H1 (cell line): ENCODE measurements at regions not wholly inside any gene's neighbourhood (a gene's known extent, or its start where the extent isn't known, plus 50 kb on each side); places are given as distances from the start of the nearest gene placed in this dataset.

Experiments
- ATF3 ChIP-seq: IDR thresholded peaks from 2 replicates; pipeline ENCODE4 v1.6.1; 2011; ENCODE audit warnings: low read depth, mild to moderate bottlenecking, low read length; ENCODE audit not compliant: insufficient read depth
- BCL11A ChIP-seq, 2 experiments: IDR thresholded peaks; one replicate each; pipeline ENCODE4 v1.6.1; 2011; ENCODE audit warnings: low read depth in 2 of 2, low read length in 2 of 2, mild to moderate bottlenecking in 2 of 2
- BRCA1 ChIP-seq: IDR thresholded peaks from 2 replicates; pipeline ENCODE4 v1.6.1; 2012; ENCODE audit warnings: low read depth, low read length, improper control_type of control experiment
- CTCF ChIP-seq, 3 experiments: IDR thresholded peaks; 1 replicate in 2 of 3; 2 replicates in 1 of 3; pipeline versions ENCODE4 v1.5.1 to v1.6.1; 2011; ENCODE audit warnings: low read length in 3 of 3, mild to moderate bottlenecking in 3 of 3, inconsistent platforms in 2 of 3, low read depth in 1 of 3, moderate library complexity in 1 of 3; ENCODE audit not compliant: insufficient read depth in 1 of 3; ENCODE audit errors: control extremely low read depth in 1 of 3
- EZH2 ChIP-seq: fragments of 200-600 bp; sonication (generic); IDR thresholded peaks from 2 replicates; pipeline ENCODE4 v1.7.1; 2012; ENCODE audit warnings: low read depth, mild to moderate bottlenecking, moderate library complexity, low read length, inconsistent platforms; ENCODE audit not compliant: severe bottlenecking
- GABPA ChIP-seq: IDR thresholded peaks from 2 replicates; pipeline ENCODE4 v1.6.1; 2011; ENCODE audit warnings: mild to moderate bottlenecking, low read length, moderate library complexity, borderline replicate concordance; ENCODE audit not compliant: insufficient read depth
- POLR2A ChIP-seq, 2 experiments: IDR thresholded peaks; 1 replicate in 1 of 2; 2 replicates in 1 of 2; pipeline ENCODE4 v1.6.1; 2011; ENCODE audit warnings: low read depth in 2 of 2, low read length in 2 of 2, mild to moderate bottlenecking in 2 of 2; ENCODE audit errors: control extremely low read depth in 1 of 2
- RAD21 ChIP-seq, 2 experiments: IDR thresholded peaks in 1 of 2; conservative IDR thresholded peaks in 1 of 2; 2 replicates each; pipeline ENCODE4 v1.6.1; 2011; ENCODE audit warnings: low read depth in 2 of 2, low read length in 2 of 2, improper control_type of control experiment in 1 of 2, inconsistent platforms in 1 of 2, mild to moderate bottlenecking in 1 of 2, moderate library complexity in 1 of 2
- RNF2 ChIP-seq: fragments of 200-900, 300-1000 bp; sonication (generic); IDR thresholded peaks from 2 replicates; pipeline ENCODE4 v1.7.1; 2016; ENCODE audit warnings: borderline replicate concordance, low read depth, mild to moderate bottlenecking, antibody characterized with exemption, low read length; ENCODE audit not compliant: poor library complexity, severe bottlenecking; ENCODE audit errors: missing control alignments
- RXRA ChIP-seq: IDR thresholded peaks from 2 replicates; pipeline ENCODE4 v1.6.1; 2011; ENCODE audit warnings: low read depth, mild to moderate bottlenecking, low read length, moderate library complexity; ENCODE audit not compliant: insufficient read depth
- TAF1 ChIP-seq: IDR thresholded peaks from 2 replicates; pipeline ENCODE4 v1.6.1; 2011; ENCODE audit warnings: mild to moderate bottlenecking, low read depth, low read length
- TBP ChIP-seq: IDR thresholded peaks from 2 replicates; pipeline ENCODE4 v1.6.1; 2011; ENCODE audit warnings: low read depth, low read length, improper control_type of control experiment
- TF ChIP-seq, protein P1 (sequence below): IDR thresholded peaks from 2 replicates; pipeline ENCODE4 v1.6.1; 2012; ENCODE audit warnings: inconsistent platforms

- no peak for TF ChIP-seq CTCF (IDR thresholded peaks at IDR 0.05; ENCODE audit: control extremely low read depth in 1 of 3, insufficient read depth in 1 of 3, low read depth in 1 of 3, low read length in 3 of 3)
- no peak for TF ChIP-seq BRCA1
- no peak for TF ChIP-seq RAD21 (IDR thresholded peaks at IDR 0.05 in 1 of 2, conservative IDR thresholded peaks at IDR 0.05 in 1 of 2; ENCODE audit: low read depth in 2 of 2, low read length in 2 of 2)
- no peak for TF ChIP-seq TBP
- no peak for TF ChIP-seq EZH2
- TF ChIP-seq TAF1, result no peak
- TF ChIP-seq POLR2A (IDR thresholded peaks at IDR 0.05; ENCODE audit: control extremely low read depth in 1 of 2, low read depth in 2 of 2, low read length in 2 of 2), result no peak
- no peak for TF ChIP-seq RNF2
- no peak for TF ChIP-seq RXRA
- TF ChIP-seq BCL11A (IDR thresholded peaks at IDR 0.05; ENCODE audit: low read depth in 2 of 2, low read length in 2 of 2), result no peak
- TF ChIP-seq, protein P1, sequence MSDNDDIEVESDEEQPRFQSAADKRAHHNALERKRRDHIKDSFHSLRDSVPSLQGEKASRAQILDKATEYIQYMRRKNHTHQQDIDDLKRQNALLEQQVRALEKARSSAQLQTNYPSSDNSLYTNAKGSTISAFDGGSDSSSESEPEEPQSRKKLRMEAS, result no peak
- no peak for TF ChIP-seq GABPA
- no peak for TF ChIP-seq ATF3
These were observed 1442.6 kb downstream of the SLITRK5 start for GRCh38 chr13:89113744-89114143.
